HG02970 (cell line): ENCODE measurements at regions not wholly inside any gene's neighbourhood (a gene's known extent, or its start where the extent isn't known, plus 50 kb on each side); places are given as distances from the start of the nearest gene placed in this dataset.

ENCODE experiments used
- ATAC-seq: cut with Tn5 transposase; IDR thresholded peaks from one replicate; pipeline ENCODE4 v1.9.1; 2021; ENCODE audit warnings: mild to moderate bottlenecking, moderate library complexity, moderate number of reproducible peaks; ENCODE audit not compliant: unreplicated experiment, low FRiP score

- no peak for ATAC-seq
Measured at GRCh38 chr7:24178811-24179570, 105.0 kb upstream of the NPY start.

GRCh38 chr7:24191362-24191761 lies 92.6 kb upstream of the NPY start:
- no peak for ATAC-seq

- ATAC-seq = no peak
Measured at GRCh38 chr7:24192053-24192452, 91.9 kb upstream of the NPY start.

- ATAC-seq = no peak
Measured at GRCh38 chr7:24192691-24193090, 91.3 kb upstream of the NPY start.

DNA sequence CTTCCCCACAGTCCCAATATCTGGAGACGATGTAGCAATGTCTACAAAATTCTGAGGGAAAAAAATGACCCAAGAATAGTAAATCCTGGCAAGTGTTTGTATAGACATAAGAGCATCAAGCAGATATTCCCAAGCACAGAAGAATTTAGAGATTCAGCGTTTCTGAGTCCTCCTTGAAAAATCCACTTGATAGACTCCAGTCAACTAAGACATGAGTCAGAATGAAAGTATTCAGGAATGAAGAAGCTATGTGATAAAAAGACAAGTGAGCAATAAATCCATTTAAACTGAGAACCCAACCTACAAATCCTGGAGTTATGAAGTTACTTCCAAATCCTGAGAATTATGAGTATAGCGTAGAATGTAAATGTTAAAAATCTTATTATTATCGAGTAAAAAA lies 86.1 kb upstream of the NPY start:
- no peak for ATAC-seq

DNA sequence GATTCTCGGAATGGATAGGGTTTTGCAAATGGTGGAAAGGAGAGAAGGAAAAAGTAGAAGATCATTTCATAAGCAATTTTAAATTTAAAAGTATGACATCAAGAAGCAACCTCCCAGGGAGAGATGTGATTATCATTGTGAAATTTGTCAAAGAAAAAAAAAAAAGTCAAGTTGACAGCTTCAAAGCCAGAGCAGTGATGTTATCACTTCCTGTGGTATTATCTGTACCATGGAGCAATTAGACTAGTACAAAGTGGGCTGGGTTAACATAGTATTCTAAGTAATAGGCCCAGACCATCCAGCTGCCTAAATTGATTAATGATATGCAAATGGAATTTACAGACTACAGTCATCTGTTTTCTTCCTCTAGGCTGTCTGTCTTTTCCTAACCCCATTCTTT lies 84.0 kb upstream of the NPY start:
- ATAC-seq = no peak

DNA sequence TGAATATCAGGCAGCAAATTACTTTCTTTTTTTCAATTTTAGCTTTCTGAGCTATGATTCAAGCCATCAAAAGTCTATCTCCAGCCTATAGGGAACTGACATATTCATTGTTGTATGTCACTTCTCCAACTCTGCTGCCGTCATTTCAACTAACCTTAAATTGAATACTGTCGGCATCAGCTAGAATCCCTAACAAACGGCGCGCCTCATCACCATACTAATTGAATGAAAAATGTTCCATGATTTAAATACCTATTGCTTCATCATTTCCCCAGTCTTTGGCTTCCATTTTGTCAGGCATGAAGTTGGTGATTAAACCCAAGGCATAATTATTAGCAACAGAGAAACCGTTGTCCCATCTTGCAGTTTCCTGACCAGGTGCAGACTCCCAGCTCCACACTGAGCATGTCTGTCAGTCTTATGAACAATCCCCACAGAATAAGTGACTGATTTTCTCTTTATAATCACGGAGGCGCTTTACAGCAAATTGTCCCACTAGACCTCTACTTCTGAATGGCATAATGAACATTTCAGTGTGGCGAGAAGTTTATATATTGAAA lies 83.5 kb upstream of the NPY start:
- no peak for ATAC-seq

- ATAC-seq = no peak
Measured at GRCh38 chr7:24201226-24201625, 82.8 kb upstream of the NPY start.

DNA sequence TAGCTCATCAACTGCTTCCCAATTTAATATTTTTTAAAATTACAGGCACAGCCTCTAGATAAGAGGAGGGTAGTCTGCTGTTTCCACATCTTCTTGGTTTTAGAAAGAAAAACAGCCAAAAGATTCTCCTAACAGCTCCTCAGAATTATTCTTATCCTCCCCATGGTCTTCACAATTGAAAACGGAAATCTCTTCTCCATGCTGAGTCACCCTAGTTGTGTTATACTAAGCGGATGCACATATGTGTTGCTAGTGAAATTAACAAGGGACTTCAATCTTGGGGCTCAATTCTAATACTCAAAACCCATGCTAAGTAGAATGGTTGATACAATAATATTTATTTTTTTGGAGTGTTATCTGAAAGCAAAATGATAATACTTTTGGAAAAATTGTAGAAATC lies 71.9 kb upstream of the NPY start:
- ATAC-seq = no peak

GRCh38 chr7:24213311-24213710 lies 70.7 kb upstream of the NPY start:
- ATAC-seq = no peak

DNA sequence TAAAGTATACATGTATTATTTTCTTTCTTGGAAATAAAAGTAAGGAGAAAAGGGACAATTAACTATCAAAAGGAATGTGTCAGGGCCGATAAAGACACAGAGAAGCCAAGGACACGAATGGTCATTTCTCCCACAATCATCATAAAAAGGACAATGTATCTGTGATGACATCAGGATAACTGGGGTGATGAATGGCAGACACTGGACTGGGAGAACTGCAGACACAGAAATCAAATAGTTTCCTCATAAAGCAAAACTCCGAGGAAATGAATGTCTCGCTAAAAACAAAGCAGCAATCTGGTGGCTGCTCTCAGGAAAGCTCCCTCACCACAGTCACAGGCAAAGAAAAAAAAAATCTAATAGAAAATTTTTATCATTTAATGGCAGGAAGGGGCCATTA lies 69.3 kb upstream of the NPY start:
- ATAC-seq = no peak

GRCh38 chr7:24216576-24217125 lies 67.3 kb upstream of the NPY start:
- ATAC-seq = no peak

DNA sequence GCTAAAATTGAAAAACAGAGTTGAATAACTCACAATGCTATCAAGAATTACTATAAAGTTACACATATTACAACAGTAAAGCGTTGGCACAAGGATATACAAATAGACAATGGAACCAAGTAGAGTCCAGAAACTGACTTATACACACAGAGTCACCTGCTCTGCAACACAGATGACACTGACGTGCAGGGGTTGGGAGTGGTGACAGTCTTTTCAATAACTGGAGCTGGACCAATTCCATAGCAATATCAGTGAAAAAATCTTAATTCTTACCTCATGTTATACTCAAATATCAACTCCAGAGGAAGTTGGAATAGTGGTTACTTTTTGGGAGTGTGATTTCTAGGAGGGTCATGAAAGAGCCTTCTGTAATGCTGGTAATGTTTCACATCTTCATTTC lies 62.5 kb upstream of the NPY start:
- ATAC-seq = no peak

DNA sequence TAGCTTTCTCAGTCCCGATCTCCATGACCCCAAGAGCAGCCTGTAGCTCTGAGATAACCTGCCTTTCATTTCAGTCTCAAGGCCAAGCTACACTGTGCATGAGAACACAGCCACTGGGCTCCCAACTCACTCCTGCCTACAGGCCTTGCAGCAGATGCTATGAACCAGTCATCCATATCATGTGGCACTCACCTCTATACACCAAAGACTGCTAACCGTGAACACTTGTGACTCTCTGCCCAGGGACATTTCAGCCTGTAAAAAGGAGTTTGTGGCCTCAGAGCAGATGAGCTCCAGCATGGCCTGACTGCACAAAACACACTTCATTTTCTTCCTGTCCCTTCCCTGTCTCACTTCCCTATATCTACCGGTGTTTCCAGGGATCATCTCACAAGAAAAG lies 56.9 kb upstream of the NPY start:
- ATAC-seq = peak; percentile 20

DNA sequence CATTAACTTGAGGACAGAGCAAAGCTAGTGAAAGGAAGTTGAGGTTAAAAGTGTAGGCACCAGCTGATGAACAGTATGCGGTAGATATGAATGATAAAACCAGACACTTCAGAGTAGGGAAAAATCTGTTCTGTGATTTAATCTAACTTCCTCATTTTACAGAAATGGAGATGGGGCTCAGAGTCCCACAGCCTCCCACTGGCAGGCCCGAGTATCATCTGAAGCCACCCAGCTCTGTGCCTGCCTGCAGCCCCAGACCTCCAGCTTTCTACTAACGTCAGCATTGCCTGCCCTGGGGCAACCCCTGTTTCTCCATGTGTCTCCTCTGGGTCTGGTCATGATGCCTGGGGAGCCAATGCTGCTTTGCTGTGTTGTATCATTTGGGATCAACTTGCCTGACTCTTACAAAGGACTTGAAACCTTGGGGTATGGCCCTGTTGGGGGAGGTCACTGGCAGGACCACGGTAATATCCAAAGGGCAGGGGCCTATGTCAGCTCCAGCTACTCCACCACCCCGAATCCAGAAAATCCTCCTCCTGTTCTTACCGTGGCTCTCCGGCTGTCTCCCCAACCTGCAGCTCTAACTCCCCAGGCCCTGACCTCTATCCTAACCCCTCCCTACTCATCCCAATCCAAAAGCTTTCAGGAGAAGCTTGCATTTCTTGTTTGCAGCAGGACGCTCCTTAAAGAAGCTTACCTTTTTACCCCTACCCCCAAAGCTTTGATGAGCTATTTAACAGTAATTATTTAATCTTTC lies 56.2 kb upstream of the NPY start:
- ATAC-seq = peak; percentile 79

DNA sequence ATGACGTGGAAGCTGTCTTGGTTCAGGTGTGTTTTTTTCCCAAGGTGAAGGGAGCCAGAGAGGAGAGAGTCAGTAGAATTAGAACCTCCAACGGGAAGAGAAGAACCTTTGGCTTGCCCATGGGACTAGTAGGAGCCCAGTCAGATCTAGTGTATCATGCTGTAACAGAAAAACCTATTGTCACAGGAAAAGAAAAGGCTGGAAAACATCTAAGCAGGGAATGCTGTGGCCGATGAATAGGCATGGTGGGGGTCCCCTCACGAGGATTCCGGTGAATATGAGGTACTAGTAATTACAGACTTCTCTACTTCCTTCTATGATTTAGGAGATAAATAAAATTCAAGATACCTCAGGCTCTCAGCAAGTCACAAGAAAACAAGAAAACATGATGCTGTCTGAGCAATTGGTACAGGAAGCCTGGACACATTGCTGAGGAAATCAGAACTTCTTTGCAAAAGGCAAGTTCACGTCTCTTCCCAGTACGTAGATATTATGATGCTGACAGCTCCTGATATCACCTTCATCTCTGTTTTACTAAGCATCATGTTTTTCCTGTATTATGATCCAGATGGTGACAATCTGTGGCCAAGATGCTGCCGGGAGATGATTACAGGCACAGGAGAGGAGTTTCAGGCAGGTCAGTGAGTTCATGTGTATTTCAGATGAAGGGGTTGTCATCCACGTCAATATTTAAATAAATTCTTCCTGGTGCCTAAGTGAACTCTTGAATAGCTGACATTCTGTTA lies 54.3 kb upstream of the NPY start:
- ATAC-seq = no peak

GRCh38 chr7:24231493-24231892 lies 52.5 kb upstream of the NPY start:
- ATAC-seq = no peak

DNA sequence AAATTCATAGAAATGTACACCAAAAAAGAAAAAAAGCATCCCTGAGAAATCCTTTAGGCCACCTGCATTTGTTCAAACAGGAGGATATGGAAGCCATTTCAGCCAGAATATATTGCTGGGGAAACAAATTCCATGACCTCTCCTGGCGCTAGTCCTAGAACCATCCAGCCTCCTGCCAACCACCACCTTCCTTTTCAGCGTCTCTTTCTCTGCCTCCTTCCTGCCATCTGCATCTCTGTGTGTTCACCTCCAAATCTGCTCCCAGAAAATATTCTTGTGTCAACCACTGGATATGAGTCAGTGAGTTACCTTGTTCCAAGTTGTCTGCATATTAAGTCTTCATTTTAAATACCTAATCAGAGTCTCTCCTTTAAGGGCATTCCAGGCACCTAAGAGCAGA lies 50.6 kb upstream of the NPY start:
- ATAC-seq = no peak
